Epidermal melanocyte (primary cell): ENCODE measurements at regions not wholly inside any gene's neighbourhood (a gene's known extent, or its start where the extent isn't known, plus 50 kb on each side); places are given as distances from the start of the nearest gene placed in this dataset.

Source experiments
- DNase-seq: peaks from one replicate; pipeline ENCODE4 v3.0.0; 2011; ENCODE audit warnings: low spot score; ENCODE audit not compliant: insufficient read length

- no peak for DNase-seq
Observed at GRCh38 chr6:102493485-102493884, 1100.0 kb downstream of the GRIK2 start.

GRCh38 chr6:102488729-102489128 lies 1095.2 kb downstream of the GRIK2 start:
- no peak for DNase-seq

GRCh38 chr6:102485480-102485879 lies 1092.0 kb downstream of the GRIK2 start:
- DNase-seq, result no peak

- no peak for DNase-seq
Observed at GRCh38 chr6:102474041-102474807, 1080.7 kb downstream of the GRIK2 start.

DNA sequence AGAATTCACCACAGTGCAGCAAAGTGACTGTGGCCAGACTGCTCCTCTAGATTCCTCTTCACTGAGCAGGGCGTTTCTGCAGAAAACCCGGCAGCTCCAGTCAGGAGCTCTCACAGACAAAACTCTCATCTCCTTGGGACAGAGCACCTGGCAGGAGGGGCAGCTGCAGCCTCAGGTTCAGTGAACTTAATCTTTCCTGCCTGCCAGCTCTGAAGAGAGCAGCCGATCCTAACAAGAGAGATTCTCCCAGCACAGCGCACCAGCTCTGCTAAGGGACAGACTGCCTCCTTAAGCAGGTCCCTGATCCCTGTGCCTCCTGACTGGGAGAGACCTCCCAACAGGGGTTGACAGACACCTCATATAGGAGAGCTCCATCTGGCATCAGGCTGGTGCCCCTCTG lies 1065.5 kb downstream of the GRIK2 start:
- DNase-seq, result no peak

GRCh38 chr6:102438171-102438570 lies 1044.7 kb downstream of the GRIK2 start:
- DNase-seq, result no peak

GRCh38 chr6:102417368-102417998 lies 1024.0 kb downstream of the GRIK2 start:
- no peak for DNase-seq

GRCh38 chr6:102415891-102416290 lies 1022.4 kb downstream of the GRIK2 start:
- no peak for DNase-seq

- no peak for DNase-seq
Observed at GRCh38 chr6:102411796-102412195, 1018.3 kb downstream of the GRIK2 start.

DNA sequence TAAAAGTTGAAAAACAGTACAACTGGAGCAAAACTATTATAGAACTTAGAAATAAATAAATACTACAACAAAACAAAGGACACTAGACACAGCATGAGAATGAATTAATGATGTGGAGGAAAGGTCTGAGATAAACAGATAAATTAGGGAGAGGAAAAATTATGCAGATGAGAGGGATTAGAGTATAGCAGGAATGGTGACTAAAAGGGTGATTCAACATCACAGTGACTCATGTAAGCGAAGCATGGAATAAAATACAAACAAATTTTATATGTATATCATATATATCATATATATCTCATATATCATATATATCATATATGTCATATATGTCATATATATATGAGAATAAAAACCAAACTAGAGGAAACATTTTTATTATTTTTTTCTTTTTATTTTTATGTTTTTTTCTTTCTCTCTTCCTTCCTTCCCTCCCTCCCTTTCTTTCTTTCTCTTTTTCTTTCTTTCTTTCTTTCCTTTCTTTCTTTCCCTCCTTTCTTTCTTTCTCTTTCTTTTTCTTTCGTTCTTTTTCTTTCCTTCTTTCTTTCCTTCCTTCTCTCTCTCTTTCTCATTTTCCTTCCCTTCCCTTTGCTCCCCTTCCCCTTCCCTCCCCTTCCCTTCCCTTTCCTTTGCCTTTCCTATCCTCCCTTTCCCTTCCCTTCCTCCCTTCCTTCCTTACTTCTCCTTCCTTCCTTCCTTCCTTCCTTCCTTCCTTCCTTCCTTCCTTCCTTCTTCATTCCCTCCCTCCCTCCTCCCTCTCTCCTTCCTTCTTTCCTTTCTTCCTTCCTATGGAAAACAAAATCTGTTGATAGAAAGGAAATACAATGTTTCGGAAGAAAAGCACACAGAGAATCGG lies 1014.6 kb downstream of the GRIK2 start:
- no peak for DNase-seq

DNA sequence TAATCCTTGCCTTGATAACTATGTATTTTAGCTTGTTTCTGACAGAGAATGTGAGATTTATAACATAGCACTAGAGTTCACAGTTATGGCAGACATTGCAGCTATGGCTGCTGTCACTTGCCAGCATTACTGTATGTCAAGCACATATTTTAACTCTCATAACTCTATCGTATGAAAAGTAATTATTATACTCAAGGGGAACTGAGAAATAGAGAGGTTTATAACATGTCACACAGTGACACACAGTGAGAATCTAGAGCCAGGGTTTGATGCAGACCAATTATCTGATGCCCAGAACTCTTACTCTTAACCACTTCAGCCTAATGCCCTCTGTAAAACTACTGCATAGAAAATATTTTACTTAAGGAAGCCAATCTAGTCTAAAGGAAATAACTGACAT lies 1012.4 kb downstream of the GRIK2 start:
- no peak for DNase-seq

DNA sequence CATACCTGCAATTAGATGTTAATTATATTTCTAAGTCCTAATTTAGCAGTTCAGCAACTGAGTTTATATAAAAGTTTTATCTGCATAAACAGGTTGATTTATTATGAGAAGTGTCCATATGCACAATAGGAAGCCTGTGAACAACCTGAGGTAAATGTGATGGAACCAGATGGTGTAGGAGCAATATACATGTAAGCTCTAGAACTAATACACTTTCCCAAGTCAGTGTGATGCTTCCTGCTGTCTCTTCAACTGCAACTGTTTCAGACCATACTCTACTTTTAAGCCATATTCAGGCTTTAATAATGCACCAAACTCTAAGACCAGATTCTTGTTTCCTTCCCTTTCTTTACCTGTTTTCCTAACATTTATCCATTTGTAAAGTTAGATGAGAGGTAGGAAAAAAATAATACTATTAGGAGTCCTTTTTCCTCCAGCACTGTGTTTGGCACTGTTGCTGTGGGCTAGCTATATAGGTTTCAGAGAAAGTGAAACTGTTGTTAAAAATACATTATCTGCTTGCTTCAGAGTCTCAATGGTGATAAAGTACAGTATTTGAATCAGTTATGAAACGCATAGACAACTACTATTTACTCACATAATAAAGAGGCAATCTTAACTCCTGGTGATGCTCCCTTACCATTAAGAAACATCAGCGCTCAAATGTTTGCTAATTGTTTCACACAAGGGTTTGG lies 1009.3 kb downstream of the GRIK2 start:
- DNase-seq, result no peak

GRCh38 chr6:102398788-102399390 lies 1005.4 kb downstream of the GRIK2 start:
- DNase-seq, result no peak

GRCh38 chr6:102390541-102390940 lies 997.0 kb downstream of the GRIK2 start:
- no peak for DNase-seq

DNA sequence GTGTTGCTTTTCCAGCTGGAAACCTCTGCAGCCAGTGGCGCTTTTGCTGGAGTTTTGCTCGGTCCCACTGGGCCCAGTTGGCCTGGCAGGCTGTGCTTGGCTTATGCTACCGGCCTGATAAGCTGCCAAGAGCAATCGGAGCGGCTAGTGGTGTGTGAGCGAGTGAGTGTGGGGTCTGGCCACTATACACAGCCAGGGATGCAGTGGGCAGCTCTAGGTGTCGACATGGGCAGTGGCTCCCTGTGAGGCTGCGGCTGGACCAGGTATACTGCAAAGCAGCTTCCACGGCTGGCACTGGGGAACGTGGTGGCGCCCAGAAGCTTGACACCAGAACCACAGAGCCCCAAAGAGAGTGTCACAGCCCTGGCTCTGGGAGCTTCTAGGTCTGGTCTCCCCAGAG lies 996.5 kb downstream of the GRIK2 start:
- no peak for DNase-seq

GRCh38 chr6:102387326-102388033 lies 994.0 kb downstream of the GRIK2 start:
- DNase-seq, result no peak

- no peak for DNase-seq
Observed at GRCh38 chr6:102381203-102381602, 987.7 kb downstream of the GRIK2 start.

- DNase-seq, result no peak
Observed at GRCh38 chr6:102356170-102356569, 962.7 kb downstream of the GRIK2 start.

DNA sequence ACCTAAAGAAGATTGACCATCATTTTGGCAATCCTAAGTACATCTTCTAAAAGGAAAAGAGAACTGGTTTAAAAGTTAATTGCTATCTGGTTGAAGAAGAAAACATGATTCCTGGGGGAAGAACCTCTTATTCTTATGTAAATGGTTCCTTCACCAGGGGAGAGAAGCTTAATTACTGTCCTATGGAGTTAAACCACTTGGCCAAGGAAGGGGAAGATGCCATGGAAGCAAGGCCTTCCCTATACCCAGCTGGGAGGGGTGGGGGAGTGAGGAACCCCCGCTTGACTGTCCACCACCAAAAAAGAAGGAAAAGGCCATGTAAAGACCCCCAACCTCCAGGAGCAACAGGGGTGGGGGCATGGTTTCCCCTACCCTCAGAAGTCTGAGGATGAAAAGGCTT lies 962.1 kb downstream of the GRIK2 start:
- DNase-seq, result no peak

GRCh38 chr6:102352552-102352951 lies 959.0 kb downstream of the GRIK2 start:
- no peak for DNase-seq

- DNase-seq, result no peak
Observed at GRCh38 chr6:102344769-102345168, 951.3 kb downstream of the GRIK2 start.
